GM13977 (cell line): ENCODE measurements at regions not wholly inside any gene's neighbourhood (a gene's known extent, or its start where the extent isn't known, plus 50 kb on each side); places are given as distances from the start of the nearest gene placed in this dataset.
"Not testable (repeated sequence)": the region's sequence is repeated elsewhere in the genome, so short reads cannot be mapped to it uniquely, and the experiment has no call there.

Source experiments
- DNase-seq: peaks from one replicate; pipeline ENCODE4 v3.0.0; 2012; ENCODE audit warnings: low spot score
- CTCF ChIP-seq: IDR thresholded peaks from 2 replicates; pipeline ENCODE4 v1.5.1; 2012; ENCODE audit warnings: mild to moderate bottlenecking, control low read depth; ENCODE audit not compliant: insufficient read depth; ENCODE audit errors: extremely low read depth, missing control alignments
- in situ Hi-C: fragments of 300-500 bp; cut with MboI; formaldehyde crosslinking; loops from one replicate; pipeline ENCODE4 v1.12.0; 2022; ENCODE audit warnings: low sequenced_read_pairs, low pct_unique_long_range_greater_than_20kb, mixed read lengths, inconsistent platforms; ENCODE audit not compliant: unreplicated experiment

- in situ Hi-C loops: no loop called here
- TF ChIP-seq CTCF: no peak
- no peak for DNase-seq
Observed at GRCh38 chr1:101373570-101373969, 136.8 kb downstream of the S1PR1 start.

- DNase-seq, in situ Hi-C loops: not testable (repeated sequence)
Observed at GRCh38 chr1:101375448-101375847, 138.6 kb downstream of the S1PR1 start.

- TF ChIP-seq CTCF: no peak
- in situ Hi-C loops: no loop called here
- no peak for DNase-seq
Observed at GRCh38 chr1:101376121-101377083, 139.6 kb downstream of the S1PR1 start.

- in situ Hi-C loops: no loop called here
- TF ChIP-seq CTCF: no peak
- DNase-seq: no peak
Observed at GRCh38 chr1:101377084-101377835, 140.4 kb downstream of the S1PR1 start.

- no peak for TF ChIP-seq CTCF
- no peak for DNase-seq
- in situ Hi-C loops: no loop called here
Observed at GRCh38 chr1:101379037-101379436, 142.2 kb downstream of the S1PR1 start.

- TF ChIP-seq CTCF: no peak
- peak; percentile 27 for DNase-seq
- in situ Hi-C loops: no loop called here
Observed at GRCh38 chr1:101379950-101380349, 143.1 kb downstream of the S1PR1 start.

- no peak for TF ChIP-seq CTCF
- no peak for DNase-seq
- in situ Hi-C loops: no loop called here
Observed at GRCh38 chr1:101382135-101382534, 145.3 kb downstream of the S1PR1 start.
